OCI-M1 (cell line): ENCODE measurements at regions not wholly inside any gene's neighbourhood (a gene's known extent, or its start where the extent isn't known, plus 50 kb on each side); places are given as distances from the start of the nearest gene placed in this dataset.

Experiments used
- DNase-seq: peaks from one replicate; lab custom pipeline; 2025; lab: John Stamatoyannopoulos, UW

DNA sequence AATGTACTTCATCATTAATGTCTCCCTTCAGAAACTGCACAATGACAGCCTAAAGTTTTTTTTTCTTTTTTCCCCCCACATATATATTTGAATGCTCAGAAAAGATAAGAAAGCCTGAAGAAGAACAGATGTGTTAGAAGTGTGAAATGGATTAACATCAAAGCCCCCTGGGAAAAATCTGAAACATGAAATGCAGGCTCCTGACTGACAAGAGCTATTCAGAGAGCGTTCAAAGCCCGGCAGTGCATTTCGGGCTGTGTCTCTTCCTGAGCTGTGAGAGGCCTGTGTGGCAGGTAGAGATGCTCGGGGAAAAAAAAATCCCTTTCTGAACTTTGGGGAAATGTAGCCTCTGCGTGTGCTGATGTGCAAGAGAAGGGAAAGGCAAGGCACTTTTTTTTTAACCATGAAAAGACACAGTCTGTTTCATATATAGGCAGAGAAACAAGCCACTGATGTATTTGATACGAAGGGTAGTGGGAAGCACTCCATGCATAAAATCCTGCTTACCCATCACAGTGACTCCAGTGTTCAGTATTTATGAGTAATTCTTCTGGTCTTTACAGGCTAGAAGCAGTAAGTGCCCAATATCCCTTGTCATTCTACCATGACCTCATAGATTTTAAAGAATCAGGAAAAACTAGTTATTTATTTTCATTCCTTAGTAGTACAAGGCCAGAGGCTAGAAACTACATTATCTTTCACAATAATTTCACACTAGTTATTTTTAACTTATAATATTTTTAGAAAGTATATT lies 1574.2 kb upstream of the PIK3C3 start:
- no peak for DNase-seq

DNA sequence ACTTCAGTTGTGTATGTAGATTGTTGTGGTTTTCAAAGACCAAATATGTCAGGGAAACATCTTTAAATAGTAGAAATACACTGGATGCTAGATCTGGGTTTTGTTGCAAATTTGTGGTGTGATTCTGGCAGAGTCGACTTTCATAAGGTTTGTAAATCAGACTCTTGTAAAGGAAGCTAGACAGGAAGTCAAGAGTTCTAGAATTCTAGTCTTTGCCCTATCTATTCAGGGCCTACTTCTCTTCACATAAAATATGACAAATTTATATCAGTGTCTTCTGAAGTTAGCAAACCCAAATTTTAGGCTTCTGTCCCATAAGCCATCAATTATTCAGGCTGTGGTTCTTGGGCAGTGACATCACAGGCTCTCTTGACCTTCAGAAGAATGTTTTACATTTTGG lies 1579.2 kb upstream of the PIK3C3 start:
- no peak for DNase-seq

DNA sequence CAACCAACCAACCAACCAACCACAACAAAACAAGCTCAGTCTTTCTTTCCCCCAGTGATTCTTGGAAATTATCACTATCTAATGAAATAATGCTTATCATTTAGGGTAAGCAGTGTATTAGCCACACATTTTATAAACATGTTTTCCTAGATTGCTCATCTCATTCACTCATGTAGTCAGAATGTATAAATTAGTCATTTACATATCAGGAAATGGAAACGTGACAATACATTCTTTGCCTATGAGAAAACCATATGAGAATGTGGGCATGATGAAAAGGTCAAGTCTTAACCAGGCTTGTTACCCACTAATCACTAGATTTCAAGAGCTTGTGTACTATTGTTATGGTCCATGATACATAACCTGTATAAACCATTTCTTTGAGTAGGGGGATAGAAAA lies 1583.4 kb upstream of the PIK3C3 start:
- DNase-seq = no peak

DNA sequence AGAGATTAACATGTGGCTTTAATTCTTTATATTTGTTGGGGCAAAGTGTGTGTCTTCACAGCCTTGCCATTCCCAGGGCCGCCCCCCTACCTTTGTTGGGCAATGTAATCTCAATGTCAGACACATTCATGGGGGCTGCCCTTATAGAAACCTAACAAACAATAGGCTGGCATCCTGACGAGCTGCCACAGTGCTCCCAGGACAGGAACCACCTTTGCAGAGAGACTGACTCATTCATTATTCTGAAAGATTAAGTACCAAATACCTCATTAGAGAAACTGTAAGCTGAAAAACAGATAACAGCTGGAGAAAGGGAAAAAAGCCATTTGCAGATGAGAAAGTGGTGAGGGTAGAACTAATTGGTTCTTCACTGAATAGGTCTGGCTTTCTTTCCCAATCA lies 1587.5 kb upstream of the PIK3C3 start:
- no peak for DNase-seq

DNA sequence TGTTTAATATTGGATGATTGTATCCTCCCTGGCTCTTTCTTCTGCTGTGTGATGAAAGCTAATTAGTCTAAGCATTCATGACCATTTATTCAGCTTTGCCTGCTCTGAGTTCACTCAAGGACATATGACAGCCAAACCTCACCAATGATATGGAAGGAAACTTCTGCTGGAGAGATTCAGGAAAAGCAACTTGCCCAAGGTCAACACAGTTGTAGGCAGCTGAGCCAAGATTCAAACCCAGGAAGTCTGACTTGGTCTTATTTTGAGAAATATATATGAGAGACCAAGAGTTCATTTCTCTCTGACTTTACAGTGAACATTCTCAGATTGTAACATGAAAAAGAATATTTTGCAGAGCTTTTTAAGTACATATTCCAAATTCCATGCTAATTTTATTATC lies 1588.5 kb upstream of the PIK3C3 start:
- no peak for DNase-seq

DNA sequence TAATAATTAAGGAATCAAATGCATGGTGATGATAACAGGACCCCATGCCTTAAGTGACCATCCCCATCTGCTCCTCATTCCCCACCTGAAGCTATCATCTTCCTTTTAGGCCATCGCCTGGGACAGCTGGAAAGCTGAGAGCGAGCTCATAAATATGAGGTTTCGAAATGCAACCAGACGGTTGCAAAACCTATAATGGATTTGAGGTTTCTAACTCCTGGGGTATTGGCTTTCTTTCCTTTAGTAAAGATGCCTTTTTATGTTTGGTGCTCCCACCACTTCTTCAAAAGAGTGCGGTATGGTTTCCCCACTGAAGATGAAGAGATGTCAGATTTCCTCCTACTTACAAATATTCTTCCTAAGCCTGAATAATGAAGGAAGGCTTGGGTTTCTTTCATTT lies 1589.5 kb upstream of the PIK3C3 start:
- DNase-seq = no peak

DNA sequence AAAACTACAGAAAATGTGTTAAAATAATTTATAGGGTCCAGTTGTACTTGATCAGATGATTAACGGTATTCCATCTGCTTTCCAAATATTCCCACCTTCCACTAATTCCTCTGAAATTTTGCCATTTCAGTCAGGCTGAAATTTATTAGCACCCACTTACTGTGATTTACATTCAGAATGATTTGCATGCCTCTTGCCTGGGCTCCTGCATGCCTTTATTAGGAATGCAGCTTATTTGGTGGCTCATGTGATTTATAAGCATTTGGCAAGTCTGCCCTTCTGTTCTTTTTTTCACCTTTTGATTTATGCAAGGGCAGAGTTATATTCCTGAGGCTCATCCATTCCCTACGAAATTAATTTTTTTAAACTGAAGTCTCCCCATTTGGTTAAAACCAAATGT lies 1594.5 kb upstream of the PIK3C3 start:
- no peak for DNase-seq

DNA sequence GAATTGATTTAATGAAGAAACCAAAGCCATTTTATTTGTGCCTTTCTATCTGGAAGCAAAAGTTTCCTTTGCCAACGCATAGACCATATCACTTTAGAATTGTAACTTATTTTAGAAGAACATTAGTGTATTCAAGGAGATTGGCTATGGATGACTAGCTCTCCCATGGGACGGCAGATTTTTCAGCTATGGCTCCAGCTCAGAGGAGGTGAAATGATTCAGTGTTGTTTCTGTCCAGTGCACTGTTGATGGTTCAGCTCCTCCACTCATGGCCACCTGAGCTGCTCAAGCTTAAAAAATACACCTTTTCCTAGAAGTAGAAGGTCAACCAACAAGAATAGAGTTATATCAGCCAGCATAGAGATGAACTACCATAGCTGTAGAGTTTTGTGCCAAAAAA lies 1597.5 kb upstream of the PIK3C3 start:
- no peak for DNase-seq

DNA sequence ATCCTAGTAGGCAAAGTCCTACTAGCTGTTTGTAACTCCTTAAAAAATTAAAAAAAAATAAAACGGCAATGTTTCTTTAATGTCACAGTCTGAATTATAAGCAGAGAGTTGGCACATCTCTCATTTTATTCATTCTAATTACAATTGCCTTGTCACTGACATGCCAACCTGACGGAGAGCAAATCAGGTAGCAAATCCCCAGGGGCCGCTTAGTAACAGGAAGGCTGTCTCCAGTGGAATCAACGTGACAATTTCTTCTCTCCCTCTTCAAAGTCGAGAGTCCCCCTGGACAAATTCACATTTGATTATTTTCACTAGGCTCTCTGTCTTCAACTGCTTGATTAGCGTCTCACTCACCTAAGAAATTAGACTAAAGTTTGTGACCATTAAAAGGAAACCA lies 1598.9 kb upstream of the PIK3C3 start:
- no peak for DNase-seq

DNA sequence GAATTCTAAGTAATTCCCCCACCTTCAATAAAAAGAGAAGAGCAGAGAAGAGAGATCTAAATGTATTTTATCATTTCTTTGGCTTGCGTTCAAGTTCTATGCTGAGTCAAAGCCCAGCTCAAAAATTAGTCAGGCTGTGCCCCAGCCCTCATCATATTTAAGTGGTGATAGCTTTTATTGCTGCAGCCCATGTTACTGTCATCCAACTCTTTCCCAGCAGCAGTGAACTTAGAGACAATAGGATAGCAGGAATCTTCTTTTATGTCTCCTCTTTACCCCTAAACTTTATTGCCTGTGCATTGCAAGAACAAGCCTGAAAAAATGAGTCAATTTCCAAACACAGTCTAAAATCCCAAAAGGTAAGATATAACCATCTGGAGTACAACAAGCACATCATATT lies 1599.3 kb upstream of the PIK3C3 start:
- DNase-seq = no peak

DNA sequence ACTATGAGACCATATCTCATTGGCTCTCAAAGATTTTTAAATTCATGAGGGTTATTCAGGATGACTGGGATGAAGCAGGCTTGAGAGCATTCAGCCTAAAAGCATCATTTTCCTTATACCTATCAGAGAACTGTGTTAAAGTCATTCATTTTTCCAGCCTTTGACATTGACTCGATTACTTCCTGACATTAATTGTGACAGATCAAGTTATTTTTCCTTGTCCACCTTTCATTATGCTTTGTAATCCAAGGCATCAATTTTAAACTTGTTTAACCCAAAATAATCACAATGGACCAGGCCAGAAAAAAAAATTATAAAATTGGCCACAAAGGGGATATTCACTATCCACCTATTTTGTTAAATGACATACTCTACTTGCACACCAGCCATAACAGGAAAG lies 1606.8 kb upstream of the PIK3C3 start:
- no peak for DNase-seq

DNA sequence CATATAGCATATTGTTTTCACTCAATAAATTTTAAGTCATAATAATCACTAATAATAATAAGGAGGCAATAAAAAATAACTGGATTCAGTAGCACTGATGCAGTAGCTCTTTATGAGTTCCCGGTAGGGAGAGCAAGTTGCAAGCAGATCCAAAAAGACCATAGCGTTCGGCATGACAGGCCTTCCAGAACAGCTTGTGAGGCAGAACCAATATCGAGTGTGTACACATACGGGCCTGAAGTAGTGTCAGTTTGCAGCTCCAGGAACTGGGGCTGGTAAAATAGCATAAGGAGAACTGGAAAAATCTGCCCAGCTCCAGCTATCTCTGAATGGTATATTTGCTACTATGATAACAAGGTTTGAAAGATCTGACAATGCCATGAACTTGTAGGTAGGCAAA lies 1607.8 kb upstream of the PIK3C3 start:
- no peak for DNase-seq

DNA sequence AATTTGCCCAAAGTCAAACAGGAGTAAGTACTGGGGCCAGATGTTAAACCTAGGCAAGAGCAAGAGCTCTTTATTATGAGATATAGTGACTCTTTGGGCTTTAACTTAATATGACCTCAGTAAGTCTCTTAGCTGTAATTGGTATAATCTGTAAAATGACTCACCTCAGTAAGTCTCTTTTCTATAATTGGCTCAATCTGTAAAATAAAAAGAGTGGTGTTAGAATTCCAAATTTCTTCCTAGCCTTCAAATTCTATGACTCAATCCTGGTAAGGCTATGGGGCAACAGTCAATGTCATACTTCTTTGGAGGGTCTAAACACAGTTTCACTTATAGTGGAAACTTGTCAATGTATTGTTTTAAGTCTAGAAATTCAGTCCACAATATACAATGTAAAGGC lies 1608.9 kb upstream of the PIK3C3 start:
- no peak for DNase-seq

DNA sequence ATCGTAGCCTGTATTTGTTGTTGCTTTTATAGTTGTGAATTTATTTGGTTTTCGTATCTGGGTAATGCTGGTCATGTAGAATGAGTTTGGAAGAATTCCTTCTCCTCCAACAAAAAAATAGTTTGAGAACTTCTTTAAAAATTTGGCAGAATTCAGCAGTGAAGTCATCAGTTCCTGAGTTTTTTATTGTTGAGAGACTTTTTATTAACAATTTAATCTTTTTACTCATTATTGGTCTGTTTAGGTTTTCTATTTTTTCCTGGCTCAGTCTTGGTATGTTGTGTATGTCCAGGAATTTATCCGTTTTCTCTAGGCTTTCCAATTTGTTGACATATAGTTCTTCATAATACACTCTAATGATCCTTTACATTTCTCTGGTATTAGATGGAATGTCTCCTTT lies 1613.3 kb upstream of the PIK3C3 start:
- no peak for DNase-seq

DNA sequence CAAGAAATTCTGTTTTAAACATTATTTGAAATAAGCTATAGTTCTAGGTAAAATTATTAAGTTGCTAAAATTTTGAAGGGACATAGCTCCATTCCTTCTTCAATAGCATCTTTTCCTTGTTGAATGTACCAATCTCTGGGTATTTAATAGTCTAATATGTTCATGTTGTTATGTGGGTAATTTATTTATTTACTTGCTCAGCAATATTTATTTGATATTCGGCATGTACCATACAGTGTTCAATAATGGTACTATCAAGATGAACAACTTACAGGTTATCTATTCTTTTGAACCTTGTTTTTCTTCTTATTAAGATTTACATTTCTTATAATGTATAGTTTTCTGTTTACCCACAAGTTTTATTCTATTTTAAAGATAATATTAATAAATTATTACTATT lies 1616.8 kb upstream of the PIK3C3 start:
- DNase-seq = no peak

DNA sequence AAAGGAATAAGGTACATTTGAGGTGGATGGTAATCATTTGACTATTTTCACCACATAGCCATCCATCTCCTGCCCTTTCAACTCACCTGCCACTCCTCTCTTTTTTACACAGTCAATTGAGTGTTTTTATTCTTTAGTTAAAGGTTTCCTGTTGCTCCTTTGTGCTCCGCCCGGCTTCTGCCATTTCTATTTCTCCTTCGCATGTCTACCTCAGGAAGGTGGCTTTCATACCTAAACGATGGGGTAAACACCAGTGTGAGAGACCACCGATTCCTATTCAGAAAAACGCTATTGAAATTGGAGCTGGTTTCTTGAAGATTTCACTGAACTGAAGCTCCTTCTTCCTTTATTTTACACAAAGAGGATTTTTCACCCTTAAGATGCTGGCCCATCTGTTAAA lies 1628.0 kb upstream of the PIK3C3 start:
- DNase-seq = no peak

DNA sequence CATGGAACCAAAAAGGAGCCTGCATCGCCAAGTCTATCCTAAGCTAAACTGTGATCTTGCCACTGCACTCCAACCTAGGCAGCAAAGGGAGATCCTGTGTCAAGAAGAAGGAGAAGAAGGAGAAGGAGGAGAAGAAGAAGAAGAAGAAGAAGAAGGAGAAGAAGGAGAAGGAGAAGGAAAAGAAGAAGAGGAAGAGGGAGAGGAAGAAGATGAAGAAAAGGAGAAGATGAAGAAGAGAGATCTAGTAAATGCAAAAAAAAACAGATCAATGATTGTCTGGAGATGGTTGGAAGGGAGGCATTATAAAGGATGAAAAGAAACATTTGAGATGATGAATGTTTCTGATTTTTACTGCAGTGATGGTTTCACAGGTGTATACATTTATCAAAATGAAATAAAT lies 1629.0 kb upstream of the PIK3C3 start:
- DNase-seq = no peak

DNA sequence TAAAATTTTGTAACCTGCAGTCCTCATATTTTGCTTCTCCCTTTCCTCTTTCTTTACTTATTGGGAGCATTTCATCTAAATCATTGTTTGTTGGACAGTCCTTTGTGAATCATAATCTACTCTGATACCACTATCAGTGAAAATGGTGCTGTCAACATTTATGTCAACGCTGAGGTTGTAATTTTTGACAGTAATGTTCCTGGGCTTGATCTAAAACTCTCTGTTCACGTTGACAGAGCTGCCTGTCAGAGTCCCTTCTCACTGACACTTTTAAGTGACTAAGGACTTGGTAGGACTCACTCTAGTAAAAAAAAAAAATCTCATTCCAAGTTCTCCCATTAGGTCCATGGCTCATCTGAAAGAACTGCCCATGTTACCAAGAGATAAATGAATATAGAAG lies 1640.8 kb upstream of the PIK3C3 start:
- DNase-seq = no peak

DNA sequence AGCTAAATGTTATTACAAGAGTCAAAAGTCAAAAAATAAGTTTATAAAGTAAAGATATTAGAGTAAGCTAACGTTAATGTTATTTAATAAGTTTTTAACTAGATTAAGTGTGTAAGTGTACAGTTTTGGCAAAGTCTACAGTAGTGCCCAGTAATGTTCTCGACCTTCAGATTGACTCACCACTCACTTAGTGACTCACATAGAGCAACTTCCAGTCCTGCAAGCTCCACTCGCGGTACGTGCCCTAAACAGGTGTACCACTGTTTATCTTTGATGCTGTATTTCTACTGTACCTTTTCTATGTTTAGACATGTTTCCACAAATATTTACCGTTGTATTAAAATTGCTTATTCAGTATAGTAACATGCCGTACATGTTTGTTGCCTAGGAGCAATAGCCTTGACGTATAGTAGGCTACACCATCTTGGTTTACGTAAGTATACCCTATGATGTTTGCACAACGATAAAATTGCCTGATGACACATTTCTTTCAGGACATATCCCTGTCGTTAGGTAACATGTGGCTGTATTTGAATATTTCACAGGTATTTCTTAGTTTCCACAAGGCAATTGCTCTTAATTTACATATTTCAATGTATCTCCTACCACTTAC lies 1641.9 kb upstream of the PIK3C3 start:
- no peak for DNase-seq

DNA sequence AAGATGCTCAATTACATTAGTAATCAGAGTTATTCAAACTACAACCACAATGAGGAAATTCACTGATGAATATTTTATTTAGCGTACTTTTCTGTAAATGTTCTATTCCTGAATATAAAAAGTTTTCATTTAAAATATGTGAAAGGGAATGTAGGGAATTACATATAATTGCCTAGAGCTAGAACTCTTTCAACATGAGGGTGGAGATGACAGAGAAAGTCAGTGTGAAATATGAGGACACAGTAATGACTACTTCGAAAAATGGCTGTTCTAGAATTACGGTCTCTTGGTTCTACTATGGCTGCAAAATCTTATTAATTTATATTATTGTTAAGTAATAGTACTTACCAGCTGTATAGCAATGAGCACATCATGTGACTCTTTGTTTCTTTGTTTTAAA lies 1647.4 kb upstream of the PIK3C3 start:
- no peak for DNase-seq

DNA sequence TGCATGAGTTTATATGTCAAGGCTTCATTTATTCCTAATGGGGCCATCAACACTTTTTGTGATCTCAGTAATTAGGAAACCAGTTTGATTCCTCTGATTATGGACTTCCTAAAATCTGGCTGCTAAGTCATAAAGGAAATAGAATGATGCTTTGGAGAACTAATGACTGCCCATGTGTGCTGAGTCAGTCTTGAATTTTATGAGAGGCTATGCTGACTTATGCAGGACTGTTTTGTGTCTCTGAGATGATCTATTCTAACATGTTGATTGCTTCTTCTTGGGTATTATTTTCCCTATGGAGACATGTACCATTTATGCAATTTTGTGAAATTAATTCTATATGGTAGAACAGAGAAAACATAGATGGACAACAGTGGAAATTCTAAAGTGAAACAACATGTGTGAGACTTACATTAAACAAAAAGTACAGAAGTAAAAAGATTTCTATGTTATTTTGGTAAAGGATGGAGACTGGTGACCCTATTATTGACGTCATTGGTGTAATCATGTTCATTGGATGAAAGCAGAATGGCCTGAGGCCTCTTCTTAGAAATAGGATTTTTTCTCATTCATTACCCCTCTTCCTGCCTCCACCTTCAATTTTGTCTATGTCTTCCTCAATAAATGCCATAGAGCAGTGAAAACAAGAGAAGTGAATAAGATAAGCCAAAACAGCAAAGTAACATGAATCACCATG lies 1658.2 kb upstream of the PIK3C3 start:
- no peak for DNase-seq

DNA sequence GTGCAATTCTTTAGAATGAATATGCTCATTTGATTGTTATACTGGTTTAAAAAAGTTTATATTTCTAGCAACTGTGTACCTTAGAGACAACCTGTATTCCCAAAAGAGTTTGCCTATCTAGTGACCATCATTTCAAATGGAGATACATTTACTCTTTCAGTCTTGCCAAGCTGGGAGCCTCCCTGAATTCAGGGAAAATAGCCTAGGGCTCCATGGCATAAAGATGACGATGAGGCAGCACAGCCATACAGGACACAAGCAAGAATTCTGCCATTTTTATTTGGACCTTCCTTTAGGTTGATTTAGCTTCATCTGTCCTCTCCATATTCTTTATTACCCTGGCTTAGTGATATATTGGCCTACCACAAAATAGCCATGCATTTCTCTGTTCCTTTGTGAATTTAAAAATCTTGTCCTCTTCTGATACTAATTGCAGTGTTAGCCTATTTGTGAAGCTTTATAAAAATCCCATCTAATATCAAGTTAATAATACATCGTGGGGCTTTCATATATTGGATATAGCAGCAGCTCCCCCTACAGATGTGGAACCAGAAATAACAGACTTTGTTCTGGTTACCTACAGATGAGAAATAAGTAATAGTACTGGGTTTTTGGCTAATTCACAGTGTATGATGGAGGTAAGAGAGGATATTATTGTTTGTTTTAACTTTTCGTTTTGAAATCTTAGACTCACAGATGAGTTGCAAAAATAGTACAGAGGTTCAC lies 1661.9 kb upstream of the PIK3C3 start:
- DNase-seq = peak; percentile 35

DNA sequence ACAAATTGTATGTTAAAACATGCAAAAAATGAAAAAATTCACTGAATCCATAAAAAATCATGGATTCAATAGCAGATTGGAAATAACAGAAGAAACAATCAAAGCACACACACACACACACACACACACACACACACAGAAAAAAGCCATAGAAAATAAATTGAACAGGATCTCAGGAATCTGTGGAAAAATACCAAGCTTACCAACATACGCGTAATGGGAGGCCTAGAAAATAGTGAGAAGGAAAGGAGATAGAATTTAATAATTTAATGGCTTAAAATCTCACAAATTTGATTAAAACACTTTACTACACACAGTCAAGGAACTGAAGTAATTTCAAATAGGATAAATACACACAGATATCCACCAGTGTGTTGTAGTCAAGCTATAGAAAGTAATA lies 1671.5 kb upstream of the PIK3C3 start:
- no peak for DNase-seq
